DND-41 (cell line): ENCODE measurements at regions not wholly inside any gene's neighbourhood (a gene's known extent, or its start where the extent isn't known, plus 50 kb on each side); places are given as distances from the start of the nearest gene placed in this dataset.

Source experiments
- CTCF ChIP-seq: IDR thresholded peaks from 2 replicates; pipeline ENCODE4 v1.5.1; 2012; ENCODE audit warnings: borderline replicate concordance, low read length, moderate library complexity, mild to moderate bottlenecking; ENCODE audit not compliant: poor library complexity, severe bottlenecking; ENCODE audit errors: extremely low read depth
- EZH2 ChIP-seq: IDR thresholded peaks from 3 replicates; pipeline ENCODE4 v1.6.1; 2012; ENCODE audit warnings: borderline replicate concordance, low read depth, mild to moderate bottlenecking, moderate library complexity, low read length, inconsistent platforms; ENCODE audit not compliant: severe bottlenecking

DNA sequence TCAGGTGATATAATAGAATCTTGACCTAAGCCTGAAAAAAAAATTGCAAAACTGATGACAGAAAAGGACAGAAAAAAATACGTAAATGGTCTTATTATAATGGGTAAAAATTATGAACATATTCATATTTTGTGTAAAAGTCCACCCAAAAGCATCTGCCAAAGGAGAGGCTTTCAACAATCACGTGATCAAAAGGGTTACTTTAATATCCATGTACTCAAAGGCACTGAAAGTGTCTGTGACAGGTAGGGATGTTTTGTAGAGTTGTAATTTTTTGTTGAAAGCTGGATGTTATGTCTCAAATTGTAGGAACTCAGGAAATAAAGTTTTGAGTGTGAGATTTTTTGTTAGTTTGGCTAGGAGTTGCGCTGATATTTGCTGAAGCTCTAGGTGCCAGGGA, 144.8 kb upstream of the GALNTL6 start:
- TF ChIP-seq CTCF (no peak), EZH2 (no peak)
